Hepatocyte (in vitro differentiated cells): ENCODE measurements at regions not wholly inside any gene's neighbourhood (a gene's known extent, or its start where the extent isn't known, plus 50 kb on each side); places are given as distances from the start of the nearest gene placed in this dataset.

ENCODE experiments used
- CTCF ChIP-seq: fragments of 200-600 bp; sonication (generic); IDR thresholded peaks from 2 replicates; pipeline ENCODE4 v1.5.1; 2016; ENCODE audit warnings: antibody characterized with exemption, mild to moderate bottlenecking; ENCODE audit not compliant: poor library complexity
- EZH2 ChIP-seq: fragments of 200-600 bp; sonication (generic); IDR thresholded peaks from 2 replicates; pipeline ENCODE4 v1.6.1; 2016; ENCODE audit warnings: antibody characterized with exemption, mild to moderate bottlenecking, borderline replicate concordance

GRCh38 chr18:75863696-75864095 lies 436.2 kb upstream of the SMIM21 start:
- TF ChIP-seq CTCF = no peak
- TF ChIP-seq EZH2 = no peak
